HuH-7 (cell line): ENCODE measurements at regions not wholly inside any gene's neighbourhood (a gene's known extent, or its start where the extent isn't known, plus 50 kb on each side); places are given as distances from the start of the nearest gene placed in this dataset.

Source experiments
- DNase-seq: peaks from one replicate; pipeline ENCODE4 v3.0.0; 2011; ENCODE audit warnings: low spot score

GRCh38 chr5:4229414-4230292, 634.0 kb downstream of the IRX1 start:
- DNase-seq: no peak

GRCh38 chr5:4230471-4230785, 634.8 kb downstream of the IRX1 start:
- DNase-seq: no peak

- DNase-seq: no peak
These were observed 635.4 kb downstream of the IRX1 start for GRCh38 chr5:4230786-4231641.

- DNase-seq: no peak
These were observed 636.5 kb downstream of the IRX1 start for GRCh38 chr5:4232084-4232483.

GRCh38 chr5:4233671-4234070, 638.0 kb downstream of the IRX1 start:
- no peak for DNase-seq

GRCh38 chr5:4243479-4244264, 648.0 kb downstream of the IRX1 start:
- no peak for DNase-seq

GRCh38 chr5:4244306-4244705, 648.7 kb downstream of the IRX1 start:
- no peak for DNase-seq

GRCh38 chr5:4245076-4245475, 649.4 kb downstream of the IRX1 start:
- no peak for DNase-seq

- no peak for DNase-seq
These were observed 649.9 kb downstream of the IRX1 start for GRCh38 chr5:4245511-4245910.

- no peak for DNase-seq
These were observed 650.8 kb downstream of the IRX1 start for GRCh38 chr5:4246447-4246846.

GRCh38 chr5:4250254-4250653, 654.6 kb downstream of the IRX1 start:
- DNase-seq: no peak

GRCh38 chr5:4252385-4252784, 656.8 kb downstream of the IRX1 start:
- no peak for DNase-seq

GRCh38 chr5:4254736-4255135, 659.1 kb downstream of the IRX1 start:
- no peak for DNase-seq

GRCh38 chr5:4255441-4255840, 659.8 kb downstream of the IRX1 start:
- no peak for DNase-seq

GRCh38 chr5:4258170-4258569, 662.5 kb downstream of the IRX1 start:
- no peak for DNase-seq

- no peak for DNase-seq
These were observed 675.6 kb downstream of the IRX1 start for GRCh38 chr5:4271193-4271592.

GRCh38 chr5:4275232-4275631, 679.6 kb downstream of the IRX1 start:
- no peak for DNase-seq

GRCh38 chr5:4294878-4295277, 699.2 kb downstream of the IRX1 start:
- DNase-seq: no peak

- DNase-seq: no peak
These were observed 700.2 kb downstream of the IRX1 start for GRCh38 chr5:4295663-4296339.

GRCh38 chr5:4306057-4306456, 710.4 kb downstream of the IRX1 start:
- DNase-seq: no peak

GRCh38 chr5:4309026-4309425, 713.4 kb downstream of the IRX1 start:
- no peak for DNase-seq

GRCh38 chr5:4313138-4313537, 717.5 kb downstream of the IRX1 start:
- no peak for DNase-seq
